ENCODE measurements at regions not wholly inside any gene's neighbourhood (a gene's known extent, or its start where the extent isn't known, plus 50 kb on each side); places are given as distances from the start of the nearest gene placed in this dataset.

DNA sequence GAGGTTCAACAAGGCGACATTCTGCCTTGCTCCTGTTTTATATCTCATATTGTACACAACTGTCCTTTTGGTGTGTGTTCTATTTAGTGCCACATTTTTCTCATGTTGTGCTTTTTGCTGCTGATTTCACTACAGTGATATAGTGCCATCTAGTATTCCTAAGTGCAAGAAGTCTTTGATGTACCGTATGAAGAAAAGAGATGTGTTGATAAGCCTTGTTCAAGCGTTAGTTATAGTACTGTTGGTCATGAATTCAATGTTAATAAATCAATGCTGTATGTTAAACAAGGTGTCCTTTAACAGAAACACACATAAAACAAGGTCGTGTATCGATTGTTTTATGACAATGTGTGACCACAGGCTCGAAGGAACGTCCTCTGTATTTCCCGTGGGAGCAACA is 939.4 kb downstream of the GATA3 start:
- TF ChIP-seq CTCF (IDR thresholded peaks at IDR 0.05; ENCODE audit: borderline replicate concordance, insufficient read depth, low read depth, low read length) = no peak
- H3K4me3 ChIP-seq (ENCODE audit: low read depth, low read length) = no peak overlapping the region

GRCh38 chr10:8998751-8999150 is 944.3 kb downstream of the GATA3 start:
- TF ChIP-seq CTCF (IDR thresholded peaks at IDR 0.05; ENCODE audit: borderline replicate concordance, insufficient read depth, low read depth, low read length) = no peak

DNA sequence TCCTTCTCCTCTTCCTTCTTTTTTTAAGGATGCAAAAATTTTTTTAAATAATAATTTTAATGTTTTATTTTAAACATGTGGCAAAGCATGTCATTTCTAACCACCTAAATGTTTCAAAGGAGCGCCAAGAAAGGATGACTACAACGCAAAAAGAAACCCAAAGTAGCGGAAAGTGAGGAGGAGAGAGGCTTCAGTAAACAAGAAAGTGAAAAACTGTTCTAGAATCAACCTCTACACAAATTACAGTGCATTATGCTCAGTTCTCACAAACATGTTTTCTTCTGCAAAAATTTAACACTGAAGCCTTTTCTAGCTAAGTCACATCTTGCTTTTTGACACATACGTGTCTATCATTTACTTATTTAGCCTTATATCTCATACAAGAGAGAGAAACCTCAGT is 948.6 kb downstream of the GATA3 start:
- no peak for TF ChIP-seq CTCF (IDR thresholded peaks at IDR 0.05; ENCODE audit: borderline replicate concordance, insufficient read depth, low read depth, low read length)
- no peak overlapping the region for H3K4me3 ChIP-seq (ENCODE audit: low read depth, low read length)

More at GRCh38 chr10:8998751-8999150, 944.3 kb downstream of the GATA3 start:
- H3K4me3 ChIP-seq (ENCODE audit: low read depth, low read length) = no peak overlapping the region

- H3K4me3 ChIP-seq (ENCODE audit: low read depth, low read length) = no peak overlapping the region
- TF ChIP-seq CTCF (IDR thresholded peaks at IDR 0.05; ENCODE audit: borderline replicate concordance, insufficient read depth, low read depth, low read length) = no peak
Observed at GRCh38 chr10:9004736-9005135, 950.2 kb downstream of the GATA3 start.

GRCh38 chr10:9009505-9009904 is 955.0 kb downstream of the GATA3 start:
- no peak for TF ChIP-seq CTCF (IDR thresholded peaks at IDR 0.05; ENCODE audit: borderline replicate concordance, insufficient read depth, low read depth, low read length)
- no peak overlapping the region for H3K4me3 ChIP-seq (ENCODE audit: low read depth, low read length)

- no peak overlapping the region for H3K4me3 ChIP-seq (ENCODE audit: low read depth, low read length)
Observed at GRCh38 chr10:9010093-9010492, 955.6 kb downstream of the GATA3 start.

More at GRCh38 chr10:9010093-9010492, 955.6 kb downstream of the GATA3 start:
- TF ChIP-seq CTCF (IDR thresholded peaks at IDR 0.05; ENCODE audit: borderline replicate concordance, insufficient read depth, low read depth, low read length) = no peak

Data from GM12875 (cell line).